ENCODE measurements at regions not wholly inside any gene's neighbourhood (a gene's known extent, or its start where the extent isn't known, plus 50 kb on each side); places are given as distances from the start of the nearest gene placed in this dataset.

- no peak for TF ChIP-seq POLR2A (IDR thresholded peaks at IDR 0.05)
- TF ChIP-seq CTCF (IDR thresholded peaks at IDR 0.05): no peak
These were observed 461.9 kb downstream of the PCDH17 start for GRCh38 chr13:58093394-58093793.

Measured in heart left ventricle (tissue), 13 donors.